Medulla oblongata (tissue), 1 donor: ENCODE measurements at regions not wholly inside any gene's neighbourhood (a gene's known extent, or its start where the extent isn't known, plus 50 kb on each side); places are given as distances from the start of the nearest gene placed in this dataset.
"Not testable (repeated sequence)": the region's sequence is repeated elsewhere in the genome, so short reads cannot be mapped to it uniquely, and the experiment has no call there.

Experiments used
- DNase-seq: peaks from one replicate; pipeline ENCODE4 v3.0.0-alpha.2; 2015; ENCODE audit errors: extremely low spot score

DNA sequence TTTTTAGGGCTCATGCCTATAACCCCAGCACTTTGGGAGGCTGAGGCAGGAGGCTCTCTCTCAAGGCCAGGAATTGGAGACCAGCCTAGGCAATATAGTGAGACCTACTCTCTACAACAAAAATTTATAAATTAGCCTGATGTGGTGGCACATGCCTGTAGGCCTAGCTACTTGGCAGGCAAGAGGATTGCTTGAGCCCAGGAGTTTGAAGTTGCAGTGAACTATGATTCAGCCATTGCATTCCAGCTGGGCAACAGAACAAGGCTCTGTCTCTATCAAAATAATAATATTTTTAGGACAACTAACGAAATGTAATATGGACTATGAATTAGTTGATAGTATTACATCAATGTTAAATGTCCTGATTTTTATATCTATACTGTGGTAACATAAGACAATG lies 68.8 kb upstream of the ARID1A start:
- no peak for DNase-seq

- peak; percentile 64 for DNase-seq
Observed at GRCh38 chr1:26627954-26628353, 67.9 kb upstream of the ARID1A start.

DNA sequence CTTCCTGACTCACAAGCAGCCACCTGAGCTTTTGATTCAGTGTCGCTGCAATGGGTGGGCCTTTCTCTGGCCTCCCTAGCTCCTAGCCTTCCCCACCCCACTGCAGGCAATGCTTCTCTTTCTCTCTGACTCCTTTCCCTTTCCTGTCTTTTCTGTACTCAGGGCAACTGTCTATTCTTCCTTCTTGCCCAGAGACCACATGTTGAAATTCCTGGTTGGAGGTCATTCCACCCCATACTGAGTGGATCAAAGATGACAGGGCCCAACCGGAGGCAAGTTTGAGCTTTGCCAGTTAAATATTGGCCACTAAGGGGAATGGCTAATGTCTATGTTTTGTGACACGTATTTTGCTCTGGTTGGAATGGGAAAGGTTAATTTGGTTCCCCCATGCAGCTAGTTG lies 65.2 kb upstream of the ARID1A start:
- DNase-seq, result no peak

DNA sequence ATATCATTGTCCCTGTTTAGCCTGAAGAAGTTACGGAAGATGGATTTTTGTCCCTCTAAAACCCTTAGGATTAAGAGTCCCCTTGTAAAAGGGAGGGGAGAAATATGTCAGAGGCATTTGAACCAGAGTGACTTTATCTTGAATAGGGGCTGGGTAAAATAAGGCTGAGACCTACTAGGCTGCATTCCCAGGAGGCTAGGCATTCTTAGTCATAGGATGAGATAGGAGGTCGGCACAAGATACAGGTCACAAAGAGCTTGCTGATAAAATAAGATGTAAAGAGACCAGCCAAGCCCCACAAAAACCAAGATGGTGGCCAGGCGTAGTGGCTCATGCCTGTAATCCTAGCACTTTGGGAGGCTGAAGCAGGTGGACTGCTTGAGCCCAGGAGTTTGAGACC lies 60.0 kb upstream of the ARID1A start:
- not testable (repeated sequence) for DNase-seq

DNA sequence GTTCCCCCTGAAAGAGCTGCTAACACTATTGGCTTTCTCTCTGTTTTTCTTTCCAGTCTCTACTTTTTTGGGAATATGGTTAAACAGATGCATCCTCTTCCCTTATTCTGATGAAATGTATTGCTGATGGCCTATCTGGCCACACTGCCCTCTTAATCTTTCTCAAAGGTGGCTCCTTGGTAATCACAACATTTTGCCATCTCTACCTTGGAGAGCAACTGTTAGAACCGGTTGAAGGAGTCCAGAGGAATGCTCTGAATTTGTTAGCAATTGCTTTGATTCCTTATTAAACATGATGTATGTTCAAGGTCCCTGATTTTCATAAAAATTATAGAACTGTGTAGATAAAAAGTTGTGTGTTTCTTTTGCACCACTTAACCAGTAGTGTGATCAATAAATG lies 50.1 kb upstream of the ARID1A start:
- no peak for DNase-seq
